Trophoblast cell (in vitro differentiated cells and primary cell): ENCODE measurements at regions not wholly inside any gene's neighbourhood (a gene's known extent, or its start where the extent isn't known, plus 50 kb on each side); places are given as distances from the start of the nearest gene placed in this dataset.

Experiments
- DNase-seq, 2 donors: peaks; one replicate each; pipeline ENCODE4 v3.0.0-alpha.2; 2016
- H2AFZ ChIP-seq: 2 replicates; pipeline ENCODE4 v1.6.1; 2013; ENCODE audit warnings: low read length, moderate library complexity, mild to moderate bottlenecking; ENCODE audit not compliant: insufficient read depth, poor library complexity
- H2AK5ac ChIP-seq: 2 replicates; pipeline ENCODE4 v1.6.1; 2013; ENCODE audit warnings: mild to moderate bottlenecking, low read length
- H2BK120ac ChIP-seq: 2 replicates; pipeline ENCODE4 v1.6.1; 2013; ENCODE audit warnings: low read length, mild to moderate bottlenecking, moderate library complexity; ENCODE audit not compliant: insufficient read depth, poor library complexity
- H2BK12ac ChIP-seq: 2 replicates; pipeline ENCODE4 v1.6.1; 2013; ENCODE audit warnings: mild to moderate bottlenecking, low read length, moderate library complexity
- H2BK5ac ChIP-seq: 2 replicates; pipeline ENCODE4 v1.6.1; 2013; ENCODE audit warnings: low read length, low read depth, moderate library complexity, mild to moderate bottlenecking; ENCODE audit not compliant: poor library complexity
- H3K14ac ChIP-seq: 2 replicates; pipeline ENCODE4 v1.6.1; 2013; ENCODE audit warnings: mild to moderate bottlenecking, low read length
- H3K18ac ChIP-seq: 2 replicates; pipeline ENCODE4 v1.6.1; 2013; ENCODE audit warnings: mild to moderate bottlenecking, low read length
- H3K23ac ChIP-seq: 2 replicates; pipeline ENCODE4 v1.6.1; 2013; ENCODE audit warnings: low read length
- H3K27ac ChIP-seq: 2 replicates; pipeline ENCODE4 v1.5.1; 2013; ENCODE audit warnings: low read depth, mild to moderate bottlenecking, inconsistent platforms, low read length, moderate library complexity
- H3K27me3 ChIP-seq: 2 replicates; pipeline ENCODE4 v1.6.1; 2013; ENCODE audit warnings: inconsistent platforms, mild to moderate bottlenecking, low read length, moderate library complexity; ENCODE audit not compliant: insufficient read depth
- H3K36me3 ChIP-seq, 2 experiments: 1 replicate in 1 of 2; 2 replicates in 1 of 2; pipeline ENCODE4 v1.6.1; 2013; ENCODE audit warnings: low read length in 2 of 2, mild to moderate bottlenecking in 2 of 2, moderate library complexity in 1 of 2; ENCODE audit not compliant: insufficient read depth in 2 of 2, control insufficient read depth in 1 of 2
- H3K4ac ChIP-seq: 2 replicates; pipeline ENCODE4 v1.6.1; 2013; ENCODE audit warnings: low read depth, mild to moderate bottlenecking, low read length, moderate library complexity
- H3K4me1 ChIP-seq, 2 experiments: 1 replicate in 1 of 2; 2 replicates in 1 of 2; pipeline ENCODE4 v1.6.1; 2013; ENCODE audit warnings: low read length in 2 of 2, mild to moderate bottlenecking in 2 of 2, moderate library complexity in 1 of 2; ENCODE audit not compliant: insufficient read depth in 2 of 2, control insufficient read depth in 1 of 2
- H3K4me2 ChIP-seq: 2 replicates; pipeline ENCODE4 v1.6.1; 2013; ENCODE audit warnings: inconsistent platforms, mild to moderate bottlenecking, low read length, moderate library complexity
- H3K4me3 ChIP-seq: 2 replicates; pipeline ENCODE4 v1.5.1; 2013; ENCODE audit warnings: mild to moderate bottlenecking, low read depth, low read length, inconsistent platforms
- H3K79me1 ChIP-seq: one replicate; pipeline ENCODE4 v1.6.1; 2013; ENCODE audit warnings: low read length
- H3K79me2 ChIP-seq: 2 replicates; pipeline ENCODE4 v1.6.1; 2013; ENCODE audit warnings: low read length, mild to moderate bottlenecking; ENCODE audit not compliant: control insufficient read depth, insufficient read depth, poor library complexity
- H3K9ac ChIP-seq: 2 replicates; pipeline ENCODE4 v1.6.1; 2013; ENCODE audit warnings: mild to moderate bottlenecking, low read length
- H3K9me3 ChIP-seq: 2 replicates; pipeline ENCODE4 v1.6.1; 2013; ENCODE audit warnings: low read depth, mild to moderate bottlenecking, control low read depth, inconsistent platforms, low read length; ENCODE audit not compliant: insufficient read depth
- H4K12ac ChIP-seq: 2 replicates; pipeline ENCODE4 v1.6.1; 2013; ENCODE audit warnings: low read depth, mild to moderate bottlenecking, low read length, moderate library complexity
- H4K8ac ChIP-seq: 2 replicates; pipeline ENCODE4 v1.6.1; 2013; ENCODE audit warnings: low read depth, mild to moderate bottlenecking, low read length, moderate library complexity
- H4K91ac ChIP-seq: one replicate; pipeline ENCODE4 v1.6.1; 2013; ENCODE audit warnings: low read depth, mild to moderate bottlenecking, low read length, moderate library complexity
- WGBS: extraction: QIAGEN DNeasy Blood & Tissue Kit; methylation state at CpG from one replicate; pipeline ENCODE4 v1.1.7; 2013; ENCODE audit warnings: missing lambda C conversion rate; ENCODE audit not compliant: insufficient read length, insufficient coverage; ENCODE audit errors: extremely low coverage; 5-methylcytosine and 5-hydroxymethylcytosine counted together

DNA sequence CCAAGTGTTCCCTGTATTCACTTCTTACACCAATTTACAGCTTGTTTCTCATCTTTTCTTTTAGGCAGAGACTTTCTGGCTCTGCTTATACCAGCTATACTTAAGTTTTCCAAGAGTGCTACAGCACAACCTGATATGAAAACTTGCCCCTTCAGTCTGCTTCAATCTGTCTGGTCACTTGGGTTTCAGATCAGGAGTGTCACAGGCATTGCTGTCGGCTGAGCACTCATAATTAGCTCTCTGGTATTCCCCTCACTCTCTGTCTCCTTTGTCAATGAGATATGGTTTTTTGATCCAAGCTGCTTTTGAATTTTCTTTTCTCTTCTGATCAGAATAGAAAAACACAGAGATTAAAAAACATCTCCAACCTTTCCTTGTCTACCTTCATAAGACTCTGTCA lies 194.9 kb upstream of the UMPS start:
- Histone ChIP-seq H2BK12ac (no peak overlapping the region), H2AFZ (no peak overlapping the region), H2BK5ac (no peak overlapping the region), H4K8ac (no peak overlapping the region), H3K9ac (no peak overlapping the region), H3K4me1 (no peaks in the 10 kb centered on the region), H3K27me3 (no peaks in the 10 kb centered on the region), H3K23ac (no peak overlapping the region), H4K12ac (no peak overlapping the region), H3K4me2 (no peak overlapping the region), H3K4me3 (no peak overlapping the region), H3K9me3 (no peaks in the 10 kb centered on the region), H3K14ac (no peak overlapping the region), H3K79me2 (no peaks in the 10 kb centered on the region), H3K36me3 (no peaks in the 10 kb centered on the region), H2AK5ac (no peak overlapping the region), H3K4ac (no peak overlapping the region), H3K18ac (no peak overlapping the region), H3K79me1 (no peaks in the 10 kb centered on the region), H3K27ac (no peak overlapping the region), H2BK120ac (no peak overlapping the region), H4K91ac (no peak overlapping the region)
- no peak for DNase-seq
- WGBS, result no CpG with 5 or more reads among the region's 1 CpG

- no peak overlapping the region for H3K4ac ChIP-seq
- no peaks in the 10 kb centered on the region for H3K79me2 ChIP-seq
- H3K4me3 ChIP-seq, result no peak overlapping the region
- no peak overlapping the region for H3K4me2 ChIP-seq
- H3K27me3 ChIP-seq, result no peaks in the 10 kb centered on the region
- WGBS, result no CpG with 5 or more reads among the region's 6 CpGs
- no peaks in the 10 kb centered on the region for H3K4me1 ChIP-seq
- H3K79me1 ChIP-seq, result no peaks in the 10 kb centered on the region
- no peak overlapping the region for H2BK5ac ChIP-seq
- H4K8ac ChIP-seq, result no peak overlapping the region
- no peak overlapping the region for H4K12ac ChIP-seq
- H3K18ac ChIP-seq, result no peak overlapping the region
- no peak overlapping the region for H3K23ac ChIP-seq
- H4K91ac ChIP-seq, result no peak overlapping the region
- H3K36me3 ChIP-seq, result no peaks in the 10 kb centered on the region
- no peak overlapping the region for H2BK120ac ChIP-seq
- peaks cover 3% of the 10 kb centered on the region for H3K9me3 ChIP-seq
- no peak overlapping the region for H2AK5ac ChIP-seq
- no peak overlapping the region for H3K27ac ChIP-seq
- H3K14ac ChIP-seq, result no peak overlapping the region
- H3K9ac ChIP-seq, result no peak overlapping the region
- no peak overlapping the region for H2BK12ac ChIP-seq
- no peak for DNase-seq
- H2AFZ ChIP-seq, result no peak overlapping the region
Observed at GRCh38 chr3:124540550-124541211, 189.6 kb upstream of the UMPS start.

- H3K23ac ChIP-seq, result no peak overlapping the region
- no peak overlapping the region for H3K18ac ChIP-seq
- no peak overlapping the region for H3K4me3 ChIP-seq
- H2BK5ac ChIP-seq, result no peak overlapping the region
- H3K79me1 ChIP-seq, result no peaks in the 10 kb centered on the region
- WGBS, result no CpG with 5 or more reads among the region's 6 CpGs
- H3K27ac ChIP-seq, result no peak overlapping the region
- no peak overlapping the region for H3K4me2 ChIP-seq
- H3K4me1 ChIP-seq, result no peaks in the 10 kb centered on the region
- H4K12ac ChIP-seq, result no peak overlapping the region
- no peaks in the 10 kb centered on the region for H3K27me3 ChIP-seq
- no peak for DNase-seq
- no peak overlapping the region for H2BK120ac ChIP-seq
- H4K8ac ChIP-seq, result no peak overlapping the region
- no peak overlapping the region for H2AK5ac ChIP-seq
- H3K9me3 ChIP-seq, result peaks cover 3% of the 10 kb centered on the region
- no peak overlapping the region for H2BK12ac ChIP-seq
- no peak overlapping the region for H2AFZ ChIP-seq
- H3K36me3 ChIP-seq, result no peaks in the 10 kb centered on the region
- no peak overlapping the region for H4K91ac ChIP-seq
- no peak overlapping the region for H3K9ac ChIP-seq
- no peak overlapping the region for H3K14ac ChIP-seq
- no peak overlapping the region for H3K4ac ChIP-seq
- no peaks in the 10 kb centered on the region for H3K79me2 ChIP-seq
Observed at GRCh38 chr3:124542214-124542869, 187.9 kb upstream of the UMPS start.

- Histone ChIP-seq H2BK5ac (no peak overlapping the region), H3K27me3 (no peaks in the 10 kb centered on the region), H3K27ac (no peak overlapping the region), H3K4me2 (no peak overlapping the region), H3K79me1 (no peaks in the 10 kb centered on the region), H2BK12ac (no peak overlapping the region), H3K79me2 (no peaks in the 10 kb centered on the region), H4K12ac (no peak overlapping the region), H3K4ac (no peak overlapping the region), H3K4me1 (no peaks in the 10 kb centered on the region), H4K91ac (no peak overlapping the region), H3K23ac (no peak overlapping the region), H2AFZ (no peak overlapping the region), H3K18ac (no peak overlapping the region), H3K4me3 (no peak overlapping the region), H3K9me3 (peaks cover 3% of the 10 kb centered on the region), H2BK120ac (no peak overlapping the region), H3K36me3 (no peaks in the 10 kb centered on the region), H2AK5ac (no peak overlapping the region), H3K9ac (no peak overlapping the region), H4K8ac (no peak overlapping the region), H3K14ac (no peak overlapping the region)
- WGBS, result no CpG with 5 or more reads among the region's 3 CpGs
- DNase-seq, result no peak
Observed at GRCh38 chr3:124545891-124546290, 184.4 kb upstream of the UMPS start.
